Activated naive CD4-positive, alpha-beta T cell (primary cell): ENCODE measurements at regions not wholly inside any gene's neighbourhood (a gene's known extent, or its start where the extent isn't known, plus 50 kb on each side); places are given as distances from the start of the nearest gene placed in this dataset.
"Not testable (repeated sequence)": the region's sequence is repeated elsewhere in the genome, so short reads cannot be mapped to it uniquely, and the experiment has no call there.

ENCODE experiments used
- DNase-seq, 4 experiments: peaks; one replicate each; lab custom pipeline; 2025; lab: John Stamatoyannopoulos, UW

- no peak for DNase-seq
These were observed 295.2 kb upstream of the HS6ST1 start for GRCh38 chr2:128613876-128614275.

DNA sequence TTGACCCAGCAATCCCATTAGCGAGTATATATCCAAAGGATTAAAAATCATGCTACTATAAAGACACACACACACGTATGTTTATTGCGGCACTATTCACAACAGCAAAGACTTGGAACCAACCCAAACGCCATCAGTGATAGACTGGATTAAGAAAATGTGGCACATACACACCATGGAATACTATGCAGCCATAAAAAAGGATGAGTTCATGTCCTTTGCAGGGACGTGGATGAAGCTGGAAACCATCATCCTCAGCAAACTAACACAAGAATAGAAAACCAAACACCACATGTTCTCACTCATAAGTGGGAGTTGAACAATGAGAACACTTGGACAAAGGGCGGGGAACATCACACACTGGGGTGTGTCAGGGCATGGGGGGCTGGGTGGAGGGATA, 296.2 kb upstream of the HS6ST1 start:
- not testable (repeated sequence) for DNase-seq

- no peak for DNase-seq
These were observed 296.9 kb upstream of the HS6ST1 start for GRCh38 chr2:128615571-128615970.

DNA sequence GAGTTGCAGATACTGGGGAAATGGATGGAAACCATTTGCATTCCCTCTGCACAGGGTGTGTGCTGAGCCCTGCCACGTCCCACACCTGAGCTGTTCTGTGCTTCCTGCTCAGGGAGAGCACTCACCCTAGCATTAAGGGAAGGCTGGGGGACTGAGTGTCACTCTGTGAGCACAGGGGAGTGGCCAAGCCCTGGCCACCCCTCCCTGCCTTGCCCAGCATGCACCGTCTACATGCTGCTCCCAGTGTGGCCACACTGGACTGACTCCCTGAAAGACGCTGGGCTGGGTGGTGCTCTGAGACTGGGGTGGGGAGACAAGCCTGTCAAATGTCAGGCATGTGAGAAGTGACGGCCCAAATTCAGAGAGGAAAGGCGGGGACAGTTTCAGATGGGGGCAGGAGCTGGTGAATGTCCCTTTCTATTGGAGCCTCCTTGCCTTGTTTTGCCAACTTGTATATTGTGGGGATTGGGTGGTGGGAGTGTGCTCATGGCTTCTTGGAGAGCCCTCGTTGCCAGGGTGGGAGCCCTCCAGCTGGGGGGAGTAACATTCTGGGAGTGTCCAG, 298.4 kb upstream of the HS6ST1 start:
- no peak for DNase-seq

DNA sequence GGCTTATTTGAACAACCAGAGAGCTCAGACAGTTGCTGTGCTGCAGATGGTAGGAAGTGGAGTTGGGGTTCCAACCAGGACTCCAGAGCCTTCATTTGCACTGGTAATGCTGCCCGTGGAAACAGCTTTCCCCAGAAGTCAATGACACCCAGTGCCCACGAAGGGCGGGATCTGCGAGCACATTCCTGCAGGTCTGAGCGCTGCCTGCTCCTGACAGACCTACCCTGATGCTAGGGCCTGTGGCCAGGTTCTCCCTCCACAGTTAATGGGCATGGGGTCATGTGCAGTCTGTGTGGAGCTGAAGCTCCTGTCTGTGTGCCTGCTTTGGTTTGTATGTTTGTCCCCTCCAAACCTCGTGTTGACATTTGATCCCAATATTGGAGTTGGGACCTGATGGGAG, 299.0 kb upstream of the HS6ST1 start:
- DNase-seq, result no peak

GRCh38 chr2:128618642-128619041, 300.0 kb upstream of the HS6ST1 start:
- DNase-seq, result no peak

GRCh38 chr2:128619471-128620325, 301.0 kb upstream of the HS6ST1 start:
- DNase-seq, result no peak

DNA sequence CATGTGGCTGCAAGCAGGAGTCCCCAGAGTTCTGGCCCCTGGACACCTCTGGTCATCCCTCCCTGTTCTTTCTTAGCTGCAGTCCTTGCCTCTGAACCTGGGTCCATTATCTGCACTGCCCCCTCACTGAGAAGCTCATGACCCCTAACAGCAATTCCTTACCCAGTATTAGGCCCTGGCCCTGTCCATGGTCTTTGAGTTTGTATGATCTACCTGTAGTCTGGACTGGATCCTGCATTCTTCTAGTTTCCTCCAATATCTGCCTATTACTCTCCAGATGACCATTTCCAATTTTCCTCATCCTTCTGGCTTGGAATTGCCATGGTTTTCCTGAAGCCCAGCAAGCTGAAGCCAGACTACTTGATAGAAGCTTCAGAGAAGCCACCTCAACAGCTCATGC, 302.4 kb upstream of the HS6ST1 start:
- DNase-seq, result no peak

DNA sequence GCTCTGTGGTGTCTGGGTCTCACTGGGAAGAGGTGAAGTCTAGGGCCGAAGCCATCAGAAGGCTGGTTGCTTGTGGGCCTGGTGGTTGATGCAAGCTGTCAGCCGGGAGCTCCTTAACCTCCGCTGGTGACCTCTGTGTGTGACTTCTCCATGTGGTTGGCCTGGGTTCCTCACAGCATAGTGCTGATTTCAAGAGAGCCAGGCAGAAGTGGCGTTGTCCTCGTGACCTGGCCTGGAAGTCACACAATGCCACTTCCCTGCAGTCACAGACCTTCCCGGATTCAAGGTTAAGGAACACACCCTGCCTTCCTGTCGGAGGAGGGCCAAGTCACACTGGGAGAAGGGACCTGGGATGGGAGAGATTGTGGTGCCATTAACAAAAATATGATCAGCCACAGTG, 303.7 kb upstream of the HS6ST1 start:
- DNase-seq, result no peak

GRCh38 chr2:128622955-128623620, 304.4 kb upstream of the HS6ST1 start:
- no peak for DNase-seq

- DNase-seq, result no peak
These were observed 305.4 kb upstream of the HS6ST1 start for GRCh38 chr2:128623776-128624761.

DNA sequence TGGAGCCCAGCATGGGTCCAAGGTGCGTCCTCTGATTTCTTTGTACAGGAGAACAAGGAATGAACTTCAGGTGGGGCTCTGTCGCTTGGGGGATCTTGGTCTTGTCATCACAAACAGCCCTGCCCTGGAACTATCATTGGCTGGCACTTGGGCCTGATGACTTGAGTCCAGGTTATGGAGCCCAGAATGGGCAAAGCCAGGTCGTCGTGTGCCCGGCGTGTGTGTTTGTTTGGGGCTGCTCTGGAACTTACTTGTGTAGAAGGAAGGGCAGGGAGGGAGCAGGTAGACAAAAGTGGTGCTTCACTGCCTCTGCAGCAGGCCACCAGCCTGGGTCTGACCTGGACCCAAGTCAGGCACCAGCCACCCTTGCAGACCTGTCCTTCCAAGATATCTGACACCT, 306.3 kb upstream of the HS6ST1 start:
- no peak for DNase-seq

DNA sequence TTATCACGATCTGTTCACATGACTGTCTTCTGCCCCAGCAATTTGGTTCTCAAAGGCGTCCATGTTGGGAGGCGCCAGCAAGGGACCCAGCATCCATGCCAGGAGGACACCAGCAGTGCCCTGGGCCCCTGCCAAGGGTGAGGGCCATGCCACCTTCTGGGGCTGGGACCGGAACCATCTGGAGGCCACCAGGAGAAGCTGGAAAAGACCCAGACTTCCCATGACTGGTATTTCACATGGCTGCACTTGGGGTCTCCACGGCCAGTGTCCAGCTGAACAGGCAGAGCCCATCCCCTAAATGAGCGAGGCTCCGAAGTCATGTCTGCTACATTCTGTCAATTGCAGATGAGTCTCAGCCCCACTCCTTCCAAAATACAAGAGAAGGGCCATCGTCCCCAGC, 306.8 kb upstream of the HS6ST1 start:
- DNase-seq, result no peak

- no peak for DNase-seq
These were observed 307.5 kb upstream of the HS6ST1 start for GRCh38 chr2:128625963-128626759.

GRCh38 chr2:128626760-128627511, 308.3 kb upstream of the HS6ST1 start:
- no peak for DNase-seq

DNA sequence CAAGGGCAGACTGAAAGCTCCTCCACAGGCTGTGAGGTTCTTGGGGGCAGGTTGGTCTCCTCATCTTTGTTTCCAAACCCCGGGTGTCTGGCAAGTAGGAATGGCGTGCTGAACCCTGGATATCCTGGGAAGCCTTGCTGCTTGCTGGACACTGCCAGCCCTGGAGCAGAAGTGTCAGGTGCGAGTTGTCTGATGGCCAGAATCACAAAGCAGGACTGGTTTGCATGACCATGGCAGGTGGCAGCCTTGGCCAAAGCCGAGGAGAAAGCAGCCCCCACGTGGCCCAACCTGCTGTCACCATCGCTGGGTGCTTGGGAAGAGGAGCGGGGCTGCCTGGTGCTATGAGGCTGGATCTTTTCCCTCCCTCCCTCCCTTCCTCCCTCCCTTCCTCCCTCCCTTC, 309.5 kb upstream of the HS6ST1 start:
- no peak for DNase-seq

- DNase-seq, result no peak
These were observed 310.3 kb upstream of the HS6ST1 start for GRCh38 chr2:128628996-128629395.

DNA sequence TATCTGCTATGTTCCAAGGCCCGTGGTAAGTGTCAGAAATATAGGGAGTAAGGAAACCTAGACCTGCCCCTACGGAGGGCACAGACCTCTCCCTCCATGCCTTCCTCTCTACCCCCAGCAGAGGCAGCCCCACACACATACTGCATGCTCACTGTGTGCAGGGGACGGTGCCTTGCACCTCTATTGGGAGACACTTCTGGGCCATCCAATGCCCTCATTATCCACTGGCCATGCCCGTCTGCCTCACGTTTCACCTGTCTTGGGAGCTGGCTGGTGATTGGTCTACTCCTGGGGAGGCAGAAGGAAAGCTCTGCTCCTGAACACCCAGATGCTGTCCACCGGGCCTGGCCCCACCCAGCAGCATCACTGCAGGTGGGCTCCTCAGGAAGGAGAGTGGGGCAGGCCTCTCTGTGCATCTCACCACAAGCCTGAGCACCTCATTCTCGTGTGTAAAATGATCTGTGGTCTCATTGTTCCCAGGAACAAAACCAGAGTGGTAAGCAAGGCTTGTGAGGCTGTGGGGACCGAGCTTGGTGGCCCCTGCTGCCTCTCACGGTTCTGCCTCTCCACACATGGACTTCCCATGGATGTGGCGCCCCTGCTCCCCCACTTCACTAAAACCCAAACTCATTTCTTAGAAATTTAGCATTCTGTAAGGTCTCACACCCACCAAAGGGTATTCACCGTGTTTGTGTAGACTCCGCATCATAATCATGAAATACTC, 312.5 kb upstream of the HS6ST1 start:
- DNase-seq, result no peak

GRCh38 chr2:128631698-128632500, 313.2 kb upstream of the HS6ST1 start:
- no peak for DNase-seq
